ENCODE measurements at regions not wholly inside any gene's neighbourhood (a gene's known extent, or its start where the extent isn't known, plus 50 kb on each side); places are given as distances from the start of the nearest gene placed in this dataset.
"Not testable (repeated sequence)": the region's sequence is repeated elsewhere in the genome, so short reads cannot be mapped to it uniquely, and the experiment has no call there.

DNA sequence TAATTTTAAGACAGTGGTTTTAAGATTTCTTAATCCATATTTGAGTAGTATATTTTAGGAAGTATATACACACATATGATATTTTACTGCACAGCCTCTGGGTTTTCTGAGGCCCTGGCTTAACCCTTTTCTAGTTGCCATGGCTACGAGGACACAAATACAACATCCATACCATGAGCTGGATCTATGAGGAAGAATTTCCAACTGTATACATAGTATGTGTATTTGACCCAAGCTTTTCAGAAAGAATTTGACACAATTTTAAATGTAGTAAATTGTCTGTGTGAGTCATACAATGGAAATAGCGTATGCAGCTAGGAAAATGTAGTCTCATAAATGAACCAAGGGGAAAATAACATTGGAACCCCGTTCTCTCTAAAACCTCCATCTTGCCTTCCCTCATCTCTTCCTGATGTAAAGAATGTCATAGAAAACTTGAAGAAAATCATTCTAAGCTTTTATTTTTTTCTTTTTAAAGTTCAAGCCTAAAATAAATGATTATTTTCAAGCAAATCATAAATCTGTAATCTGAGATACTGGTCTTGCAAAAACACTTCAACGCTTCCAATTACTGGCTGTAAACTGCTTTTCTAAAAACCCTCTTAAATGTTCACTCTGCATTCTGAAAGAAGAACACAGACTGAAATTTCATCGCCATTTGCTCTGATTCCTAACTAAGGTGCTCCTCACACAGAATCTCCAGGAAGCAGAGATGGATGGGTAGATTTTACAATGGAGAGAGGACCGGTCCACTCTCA is 172.4 kb downstream of the LACC1 start:
- H3K4me3 ChIP-seq (ENCODE audit: low read depth, low read length) = no peak overlapping the region
- DNase-seq (ENCODE audit: low read depth) = no peak
- TF ChIP-seq, protein P1, sequence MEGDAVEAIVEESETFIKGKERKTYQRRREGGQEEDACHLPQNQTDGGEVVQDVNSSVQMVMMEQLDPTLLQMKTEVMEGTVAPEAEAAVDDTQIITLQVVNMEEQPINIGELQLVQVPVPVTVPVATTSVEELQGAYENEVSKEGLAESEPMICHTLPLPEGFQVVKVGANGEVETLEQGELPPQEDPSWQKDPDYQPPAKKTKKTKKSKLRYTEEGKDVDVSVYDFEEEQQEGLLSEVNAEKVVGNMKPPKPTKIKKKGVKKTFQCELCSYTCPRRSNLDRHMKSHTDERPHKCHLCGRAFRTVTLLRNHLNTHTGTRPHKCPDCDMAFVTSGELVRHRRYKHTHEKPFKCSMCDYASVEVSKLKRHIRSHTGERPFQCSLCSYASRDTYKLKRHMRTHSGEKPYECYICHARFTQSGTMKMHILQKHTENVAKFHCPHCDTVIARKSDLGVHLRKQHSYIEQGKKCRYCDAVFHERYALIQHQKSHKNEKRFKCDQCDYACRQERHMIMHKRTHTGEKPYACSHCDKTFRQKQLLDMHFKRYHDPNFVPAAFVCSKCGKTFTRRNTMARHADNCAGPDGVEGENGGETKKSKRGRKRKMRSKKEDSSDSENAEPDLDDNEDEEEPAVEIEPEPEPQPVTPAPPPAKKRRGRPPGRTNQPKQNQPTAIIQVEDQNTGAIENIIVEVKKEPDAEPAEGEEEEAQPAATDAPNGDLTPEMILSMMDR (IDR thresholded peaks at IDR 0.05; ENCODE audit: control insufficient read depth, extremely low read depth, insufficient read depth) = no peak

DNA sequence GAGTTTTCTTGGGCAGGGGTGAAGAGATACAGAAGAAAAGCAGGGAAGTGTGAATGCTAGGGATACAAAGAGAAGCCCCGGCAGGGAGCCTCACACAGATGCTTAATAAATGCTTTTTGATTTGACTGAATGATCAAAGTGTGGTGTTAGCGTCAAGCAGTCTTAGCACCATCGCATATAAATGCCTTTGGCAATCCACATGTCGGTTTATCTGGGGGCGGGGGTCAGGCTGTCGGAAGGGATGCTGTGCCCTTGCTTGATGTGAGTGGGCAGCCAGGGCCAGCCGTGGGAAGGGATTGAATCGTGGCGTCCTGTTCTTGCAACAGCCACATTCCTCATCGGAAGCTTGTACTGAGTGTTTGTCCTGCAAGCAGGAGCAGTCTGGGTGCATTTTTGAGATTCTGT is 173.1 kb downstream of the LACC1 start:
- TF ChIP-seq, protein P1 (IDR thresholded peaks at IDR 0.05; ENCODE audit: control insufficient read depth, extremely low read depth, insufficient read depth) = no peak
- no peak overlapping the region for H3K4me3 ChIP-seq (ENCODE audit: low read depth, low read length)
- DNase-seq (ENCODE audit: low read depth) = no peak

DNA sequence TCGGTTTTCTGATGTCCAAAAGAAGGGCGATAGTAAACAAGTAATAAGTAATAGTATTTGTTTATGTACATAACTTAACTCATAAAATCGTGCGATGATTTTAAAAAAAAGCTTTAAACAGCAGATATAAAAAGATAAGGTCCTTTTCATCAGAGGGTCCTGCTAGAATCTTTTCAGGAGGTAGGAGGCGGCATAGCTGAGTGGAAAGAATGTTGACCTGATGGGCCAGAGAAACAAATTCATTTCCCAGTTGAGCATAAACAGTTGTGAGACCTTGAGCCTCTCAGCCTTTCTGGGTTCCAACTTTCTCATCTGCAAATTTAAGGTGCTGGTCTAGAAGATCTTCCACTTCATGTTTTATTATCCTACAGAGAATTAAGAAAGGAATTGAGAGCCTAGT is 173.5 kb downstream of the LACC1 start:
- H3K4me3 ChIP-seq (ENCODE audit: low read depth, low read length) = no peak overlapping the region
- no peak for DNase-seq (ENCODE audit: low read depth)
- TF ChIP-seq, protein P1 (IDR thresholded peaks at IDR 0.05; ENCODE audit: control insufficient read depth, extremely low read depth, insufficient read depth) = no peak

DNA sequence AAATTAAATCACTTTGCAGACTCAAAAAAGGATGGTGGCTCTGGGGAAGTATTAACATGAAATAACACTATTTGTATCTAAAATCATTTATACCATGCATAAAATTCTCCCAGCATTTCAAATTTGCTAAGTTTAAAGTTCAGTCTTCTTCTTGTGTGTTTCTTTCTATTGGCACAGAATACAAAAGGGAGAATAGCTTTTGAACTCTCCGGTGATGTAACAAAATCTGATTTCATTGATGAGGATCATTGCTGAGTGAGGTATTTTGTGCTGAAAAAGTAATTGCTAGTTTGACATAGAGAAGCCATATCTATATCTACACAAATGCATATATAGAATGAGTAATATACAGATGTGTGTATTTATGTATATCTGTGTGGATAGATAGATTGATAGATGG is 174.8 kb downstream of the LACC1 start:
- no peak overlapping the region for H3K4me3 ChIP-seq (ENCODE audit: low read depth, low read length)
- TF ChIP-seq, protein P1 (IDR thresholded peaks at IDR 0.05; ENCODE audit: control insufficient read depth, extremely low read depth, insufficient read depth) = no peak

DNA sequence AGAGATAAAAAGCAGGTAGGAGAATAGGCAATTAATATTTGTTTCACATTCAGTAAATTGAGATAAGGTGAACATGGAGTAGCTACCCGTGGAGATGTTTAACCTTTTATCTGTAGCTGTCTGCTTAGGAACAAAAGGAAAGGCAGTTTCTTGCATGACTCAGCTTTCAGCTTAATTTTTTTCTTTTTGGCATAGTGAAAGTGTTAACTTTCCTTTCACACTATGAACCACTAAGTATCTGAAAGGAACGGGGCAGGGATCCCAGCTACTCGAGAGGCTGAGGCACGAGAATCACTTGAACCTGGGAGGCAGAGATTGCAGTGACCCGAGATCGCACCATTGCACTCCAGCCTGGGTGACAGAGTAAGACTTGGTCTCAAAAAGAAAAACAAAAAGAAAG is 176.0 kb downstream of the LACC1 start:
- DNase-seq (ENCODE audit: low read depth); H3K4me3 ChIP-seq (ENCODE audit: low read depth, low read length): not testable (repeated sequence)

More for the DNA sequence above, 174.8 kb downstream of the LACC1 start:
- DNase-seq (ENCODE audit: low read depth) = no peak

DNA sequence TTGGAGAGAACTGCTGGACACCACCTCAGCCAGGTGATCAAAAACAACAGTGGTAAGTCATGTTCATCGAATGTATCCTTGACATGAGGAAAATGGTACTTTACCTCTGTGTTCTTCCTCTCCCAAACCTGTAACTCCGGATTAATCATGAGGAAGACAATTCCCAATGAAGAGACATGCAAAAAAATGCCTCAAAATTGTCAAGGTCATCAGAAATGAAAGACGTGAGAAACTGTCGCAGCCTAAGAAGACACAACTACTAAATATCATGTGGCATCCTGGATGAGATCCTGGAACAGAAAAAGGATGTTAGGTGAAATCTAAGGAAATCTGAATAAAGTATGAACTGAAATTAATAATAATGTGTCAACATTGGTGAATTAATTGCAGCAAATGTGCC is 178.4 kb downstream of the LACC1 start:
- H3K4me3 ChIP-seq (ENCODE audit: low read depth, low read length) = no peak overlapping the region
- no peak for DNase-seq (ENCODE audit: low read depth)
- TF ChIP-seq, protein P1 (IDR thresholded peaks at IDR 0.05; ENCODE audit: control insufficient read depth, extremely low read depth, insufficient read depth) = no peak

DNA sequence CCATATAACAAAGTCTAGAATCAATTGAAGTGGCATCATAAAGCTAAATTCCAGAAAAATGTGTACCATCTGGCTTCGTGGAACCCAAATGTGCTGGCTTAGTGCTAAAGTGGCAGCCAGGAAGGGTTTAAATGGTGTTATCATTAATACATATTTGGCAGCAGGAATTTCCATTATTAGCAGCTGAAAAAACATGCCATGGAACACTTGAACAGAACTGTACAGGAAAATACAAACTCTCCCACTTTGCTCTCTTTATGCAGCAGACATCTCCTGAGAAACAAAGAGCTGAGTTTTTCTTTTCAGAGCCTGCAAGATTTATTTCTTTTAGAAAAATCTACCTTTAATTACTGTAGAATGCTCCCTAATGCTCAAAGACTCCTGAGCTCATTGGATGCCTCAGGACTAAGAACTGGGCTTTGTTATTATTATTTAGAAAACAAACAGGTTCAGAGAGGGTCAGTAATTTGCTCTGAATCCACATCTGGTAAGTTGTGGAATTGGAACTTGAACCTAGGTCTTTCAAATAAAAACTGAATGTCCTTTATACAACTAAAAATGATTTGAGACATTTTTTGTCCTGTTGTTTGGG is 179.0 kb downstream of the LACC1 start:
- DNase-seq (ENCODE audit: low read depth) = no peak
- TF ChIP-seq, protein P1 (IDR thresholded peaks at IDR 0.05; ENCODE audit: control insufficient read depth, extremely low read depth, insufficient read depth) = no peak
- no peak overlapping the region for H3K4me3 ChIP-seq (ENCODE audit: low read depth, low read length)

Data from LNCaP clone FGC (cell line).